HEK293 (cell line): ENCODE measurements at regions not wholly inside any gene's neighbourhood (a gene's known extent, or its start where the extent isn't known, plus 50 kb on each side); places are given as distances from the start of the nearest gene placed in this dataset.

Source experiments
- GLI4 ChIP-seq: fragments of 450-650 bp; formaldehyde crosslinking; IDR thresholded peaks from 2 replicates; pipeline ENCODE4 v1.5.1; 2016; ENCODE audit warnings: missing biosample characterization, missing genetic modification characterization
- PRDM1 ChIP-seq: fragments of 450-650 bp; formaldehyde crosslinking; IDR thresholded peaks from 2 replicates; pipeline ENCODE4; 2016; ENCODE audit warnings: missing biosample characterization, missing genetic modification characterization
- SCRT2 ChIP-seq: fragments of 450-650 bp; formaldehyde crosslinking; IDR thresholded peaks from 2 replicates; pipeline ENCODE4 v1.5.1; 2016; ENCODE audit warnings: missing biosample characterization, missing genetic modification characterization
- YY1 ChIP-seq: fragments of 450-650 bp; formaldehyde crosslinking; IDR thresholded peaks from 2 replicates; pipeline ENCODE4 v1.5.1; 2018; ENCODE audit warnings: missing biosample characterization, missing genetic modification characterization
- ZBTB17 ChIP-seq: fragments of 450-650 bp; formaldehyde crosslinking; IDR thresholded peaks from 2 replicates; pipeline ENCODE4 v1.5.1; 2016; ENCODE audit warnings: missing biosample characterization, missing genetic modification characterization
- ZNF280C ChIP-seq: fragments of 450-650 bp; formaldehyde crosslinking; IDR thresholded peaks from 2 replicates; pipeline ENCODE4 v1.5.1; 2016; ENCODE audit warnings: missing biosample characterization, missing genetic modification characterization
- ZNF514 ChIP-seq: fragments of 450-650 bp; formaldehyde crosslinking; IDR thresholded peaks from 2 replicates; pipeline ENCODE4 v1.5.1; 2016; ENCODE audit warnings: missing biosample characterization, missing genetic modification characterization
- ZNF561 ChIP-seq: fragments of 450-650 bp; IDR thresholded peaks from 2 replicates; pipeline ENCODE4 v1.5.1; 2018; ENCODE audit warnings: missing biosample characterization, missing genetic modification characterization, borderline replicate concordance
- ZSCAN30 ChIP-seq: fragments of 450-650 bp; IDR thresholded peaks from 2 replicates; pipeline ENCODE4 v1.5.1; 2018; ENCODE audit warnings: missing biosample characterization, mild to moderate bottlenecking, missing genetic modification characterization, moderate library complexity
- TF ChIP-seq, protein P1 (sequence below): fragments of 450-650 bp; formaldehyde crosslinking; IDR thresholded peaks from 2 replicates; pipeline ENCODE4 v1.5.1; 2016; ENCODE audit warnings: missing biosample characterization, missing genetic modification characterization
- TF ChIP-seq, protein P2 (sequence below): fragments of 450-650 bp; formaldehyde crosslinking; IDR thresholded peaks from 2 replicates; pipeline ENCODE4 v1.5.1; 2017; ENCODE audit warnings: missing biosample characterization, mild to moderate bottlenecking, missing genetic modification characterization, moderate library complexity
- TF ChIP-seq, protein P3 (sequence below): fragments of 450-650 bp; formaldehyde crosslinking; IDR thresholded peaks from 2 replicates; pipeline ENCODE4 v1.5.1; 2016; ENCODE audit warnings: missing biosample characterization, missing genetic modification characterization, borderline replicate concordance
- TF ChIP-seq, protein P4 (sequence below): fragments of 450-650 bp; formaldehyde crosslinking; IDR thresholded peaks from 2 replicates; pipeline ENCODE4 v1.5.1; 2016; ENCODE audit warnings: missing biosample characterization, missing genetic modification characterization, low read depth

DNA sequence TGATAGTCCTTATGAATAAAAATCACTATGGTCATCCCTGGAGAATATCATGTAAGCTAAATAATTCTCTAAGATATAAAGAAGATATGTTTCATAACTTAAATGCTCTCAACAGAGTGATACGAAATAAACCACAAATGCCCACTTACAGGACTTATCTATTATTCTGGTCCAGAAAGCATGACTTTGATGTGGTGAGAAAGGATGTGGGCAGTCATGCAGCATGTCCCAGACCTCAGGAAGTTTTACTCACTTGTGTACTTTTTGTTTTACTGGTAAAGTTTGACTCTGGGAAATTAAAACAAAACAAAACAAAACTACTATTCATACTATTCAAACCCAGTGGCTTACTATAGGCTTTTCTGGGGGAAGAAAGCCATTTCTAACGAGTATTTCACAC, 483.2 kb upstream of the SLITRK6 start:
- no peak for TF ChIP-seq SCRT2 (tag by site-specific recombination)
- no peak for TF ChIP-seq PRDM1
- no peak for TF ChIP-seq ZNF514 (tag by site-specific recombination)
- TF ChIP-seq, protein P1, sequence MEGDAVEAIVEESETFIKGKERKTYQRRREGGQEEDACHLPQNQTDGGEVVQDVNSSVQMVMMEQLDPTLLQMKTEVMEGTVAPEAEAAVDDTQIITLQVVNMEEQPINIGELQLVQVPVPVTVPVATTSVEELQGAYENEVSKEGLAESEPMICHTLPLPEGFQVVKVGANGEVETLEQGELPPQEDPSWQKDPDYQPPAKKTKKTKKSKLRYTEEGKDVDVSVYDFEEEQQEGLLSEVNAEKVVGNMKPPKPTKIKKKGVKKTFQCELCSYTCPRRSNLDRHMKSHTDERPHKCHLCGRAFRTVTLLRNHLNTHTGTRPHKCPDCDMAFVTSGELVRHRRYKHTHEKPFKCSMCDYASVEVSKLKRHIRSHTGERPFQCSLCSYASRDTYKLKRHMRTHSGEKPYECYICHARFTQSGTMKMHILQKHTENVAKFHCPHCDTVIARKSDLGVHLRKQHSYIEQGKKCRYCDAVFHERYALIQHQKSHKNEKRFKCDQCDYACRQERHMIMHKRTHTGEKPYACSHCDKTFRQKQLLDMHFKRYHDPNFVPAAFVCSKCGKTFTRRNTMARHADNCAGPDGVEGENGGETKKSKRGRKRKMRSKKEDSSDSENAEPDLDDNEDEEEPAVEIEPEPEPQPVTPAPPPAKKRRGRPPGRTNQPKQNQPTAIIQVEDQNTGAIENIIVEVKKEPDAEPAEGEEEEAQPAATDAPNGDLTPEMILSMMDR (tag by site-specific recombination): no peak
- TF ChIP-seq ZNF561 (tag by site-specific recombination): no peak
- no peak for TF ChIP-seq ZSCAN30 (tag by site-specific recombination)
- no peak for TF ChIP-seq GLI4
- TF ChIP-seq ZNF280C (tag by site-specific recombination): no peak
- TF ChIP-seq YY1 (tag by site-specific recombination): no peak
- TF ChIP-seq ZBTB17 (tag by site-specific recombination): no peak
- TF ChIP-seq, protein P2, sequence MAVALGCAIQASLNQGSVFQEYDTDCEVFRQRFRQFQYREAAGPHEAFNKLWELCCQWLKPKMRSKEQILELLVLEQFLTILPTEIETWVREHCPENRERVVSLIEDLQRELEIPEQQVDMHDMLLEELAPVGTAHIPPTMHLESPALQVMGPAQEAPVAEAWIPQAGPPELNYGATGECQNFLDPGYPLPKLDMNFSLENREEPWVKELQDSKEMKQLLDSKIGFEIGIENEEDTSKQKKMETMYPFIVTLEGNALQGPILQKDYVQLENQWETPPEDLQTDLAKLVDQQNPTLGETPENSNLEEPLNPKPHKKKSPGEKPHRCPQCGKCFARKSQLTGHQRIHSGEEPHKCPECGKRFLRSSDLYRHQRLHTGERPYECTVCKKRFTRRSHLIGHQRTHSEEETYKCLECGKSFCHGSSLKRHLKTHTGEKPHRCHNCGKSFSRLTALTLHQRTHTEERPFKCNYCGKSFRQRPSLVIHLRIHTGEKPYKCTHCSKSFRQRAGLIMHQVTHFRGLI (tag by site-specific recombination): no peak
- TF ChIP-seq, protein P3, sequence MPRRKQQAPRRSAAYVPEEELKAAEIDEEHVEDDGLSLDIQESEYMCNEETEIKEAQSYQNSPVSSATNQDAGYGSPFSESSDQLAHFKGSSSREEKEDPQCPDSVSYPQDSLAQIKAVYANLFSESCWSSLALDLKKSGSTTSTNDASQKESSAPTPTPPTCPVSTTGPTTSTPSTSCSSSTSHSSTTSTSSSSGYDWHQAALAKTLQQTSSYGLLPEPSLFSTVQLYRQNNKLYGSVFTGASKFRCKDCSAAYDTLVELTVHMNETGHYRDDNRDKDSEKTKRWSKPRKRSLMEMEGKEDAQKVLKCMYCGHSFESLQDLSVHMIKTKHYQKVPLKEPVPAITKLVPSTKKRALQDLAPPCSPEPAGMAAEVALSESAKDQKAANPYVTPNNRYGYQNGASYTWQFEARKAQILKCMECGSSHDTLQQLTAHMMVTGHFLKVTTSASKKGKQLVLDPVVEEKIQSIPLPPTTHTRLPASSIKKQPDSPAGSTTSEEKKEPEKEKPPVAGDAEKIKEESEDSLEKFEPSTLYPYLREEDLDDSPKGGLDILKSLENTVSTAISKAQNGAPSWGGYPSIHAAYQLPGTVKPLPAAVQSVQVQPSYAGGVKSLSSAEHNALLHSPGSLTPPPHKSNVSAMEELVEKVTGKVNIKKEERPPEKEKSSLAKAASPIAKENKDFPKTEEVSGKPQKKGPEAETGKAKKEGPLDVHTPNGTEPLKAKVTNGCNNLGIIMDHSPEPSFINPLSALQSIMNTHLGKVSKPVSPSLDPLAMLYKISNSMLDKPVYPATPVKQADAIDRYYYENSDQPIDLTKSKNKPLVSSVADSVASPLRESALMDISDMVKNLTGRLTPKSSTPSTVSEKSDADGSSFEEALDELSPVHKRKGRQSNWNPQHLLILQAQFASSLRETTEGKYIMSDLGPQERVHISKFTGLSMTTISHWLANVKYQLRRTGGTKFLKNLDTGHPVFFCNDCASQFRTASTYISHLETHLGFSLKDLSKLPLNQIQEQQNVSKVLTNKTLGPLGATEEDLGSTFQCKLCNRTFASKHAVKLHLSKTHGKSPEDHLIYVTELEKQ (tag by site-specific recombination): no peak
- TF ChIP-seq, protein P4, sequence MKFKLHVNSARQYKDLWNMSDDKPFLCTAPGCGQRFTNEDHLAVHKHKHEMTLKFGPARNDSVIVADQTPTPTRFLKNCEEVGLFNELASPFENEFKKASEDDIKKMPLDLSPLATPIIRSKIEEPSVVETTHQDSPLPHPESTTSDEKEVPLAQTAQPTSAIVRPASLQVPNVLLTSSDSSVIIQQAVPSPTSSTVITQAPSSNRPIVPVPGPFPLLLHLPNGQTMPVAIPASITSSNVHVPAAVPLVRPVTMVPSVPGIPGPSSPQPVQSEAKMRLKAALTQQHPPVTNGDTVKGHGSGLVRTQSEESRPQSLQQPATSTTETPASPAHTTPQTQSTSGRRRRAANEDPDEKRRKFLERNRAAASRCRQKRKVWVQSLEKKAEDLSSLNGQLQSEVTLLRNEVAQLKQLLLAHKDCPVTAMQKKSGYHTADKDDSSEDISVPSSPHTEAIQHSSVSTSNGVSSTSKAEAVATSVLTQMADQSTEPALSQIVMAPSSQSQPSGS (tag by site-specific recombination): no peak
